ENCODE measurements at regions not wholly inside any gene's neighbourhood (a gene's known extent, or its start where the extent isn't known, plus 50 kb on each side); places are given as distances from the start of the nearest gene placed in this dataset.

DNA sequence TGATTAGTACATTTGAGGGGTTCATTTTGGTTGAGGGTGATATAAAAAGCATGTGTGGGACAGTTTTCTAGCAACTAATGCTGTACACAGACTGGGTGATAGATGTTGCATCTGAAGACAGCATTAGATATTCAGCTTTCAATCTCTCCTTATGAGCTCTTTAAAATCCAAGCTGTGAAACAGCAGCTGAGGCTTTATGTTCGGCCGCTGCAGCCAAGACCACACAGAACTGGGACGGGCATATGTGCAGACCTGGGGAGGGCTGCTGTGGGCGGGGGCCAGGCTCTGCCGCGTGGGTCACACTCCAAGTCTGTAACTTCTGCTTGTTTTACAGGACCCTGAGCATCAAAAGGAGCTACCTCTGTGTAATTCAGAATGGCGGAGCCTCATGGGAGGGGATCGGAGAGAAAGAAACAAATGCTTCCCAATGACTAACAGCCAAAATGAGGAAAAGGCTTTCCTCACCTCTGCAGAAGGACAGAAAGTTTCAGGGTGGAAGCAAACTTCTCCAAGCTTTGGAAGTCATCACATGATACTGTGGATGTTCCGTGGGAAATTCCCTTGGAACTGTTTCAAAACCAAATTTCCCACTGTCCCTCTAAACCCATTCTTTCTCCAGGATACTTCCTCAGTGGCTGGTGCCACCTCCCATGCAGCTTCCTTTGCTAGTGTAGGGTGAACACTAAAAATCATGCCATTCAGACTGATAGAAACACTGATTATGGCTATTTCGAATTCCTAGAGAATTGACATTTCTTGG lies 711.9 kb upstream of the ID2 start:
- no peak for TF ChIP-seq CTCF (IDR thresholded peaks at IDR 0.05)
- intact Hi-C loops (cut with micrococcal nuclease) = no loop called here
- CTCF ChIA-PET = no interaction called here
- POLR2A ChIA-PET = no interaction called here
- ATAC-seq (ENCODE audit: low read depth) (no peak), DNase-seq (no peak)
- Mint-ChIP-seq H3K36me3 (ENCODE audit: low read depth) (no peaks in the 10 kb centered on the region), H3K9me3 (no peaks in the 10 kb centered on the region), H3K27me3 (no peaks in the 10 kb centered on the region), H3K27ac (no peak overlapping the region), H3K4me3 (no peak overlapping the region), H3K4me1 (no peaks in the 10 kb centered on the region)

DNA sequence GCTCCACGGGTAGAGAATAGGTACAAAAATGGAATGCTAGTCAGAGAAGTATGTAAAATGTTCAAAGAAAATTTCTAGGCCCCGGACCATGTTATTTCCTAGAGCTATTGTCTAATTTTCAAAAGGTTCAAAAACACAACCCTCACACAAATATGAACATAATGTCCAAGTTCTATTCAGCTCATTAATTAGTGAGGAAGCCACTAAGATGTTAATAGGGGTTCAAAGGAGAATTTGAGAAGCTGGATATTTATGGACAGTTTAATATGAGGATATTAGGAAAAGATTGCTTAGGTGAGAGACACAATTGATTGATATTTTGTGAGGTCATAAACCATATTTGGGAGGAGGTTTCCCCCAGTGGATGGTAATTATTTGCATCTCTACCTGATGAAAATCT lies 710.6 kb upstream of the ID2 start:
- intact Hi-C loops (cut with micrococcal nuclease) = no loop called here
- TF ChIP-seq CTCF (IDR thresholded peaks at IDR 0.05) = no peak
- no peak overlapping the region for H3K27ac Mint-ChIP-seq
- ChIA-PET CTCF (no interaction called here), POLR2A (no interaction called here)
- ATAC-seq (ENCODE audit: low read depth) (no peak), DNase-seq (no peak)
- peaks cover 4% of the 10 kb centered on the region for H3K27me3 Mint-ChIP-seq
- no peaks in the 10 kb centered on the region for H3K4me1 Mint-ChIP-seq
- H3K4me3 Mint-ChIP-seq = no peak overlapping the region
- H3K36me3 Mint-ChIP-seq (ENCODE audit: low read depth) = no peaks in the 10 kb centered on the region
- no peaks in the 10 kb centered on the region for H3K9me3 Mint-ChIP-seq

DNA sequence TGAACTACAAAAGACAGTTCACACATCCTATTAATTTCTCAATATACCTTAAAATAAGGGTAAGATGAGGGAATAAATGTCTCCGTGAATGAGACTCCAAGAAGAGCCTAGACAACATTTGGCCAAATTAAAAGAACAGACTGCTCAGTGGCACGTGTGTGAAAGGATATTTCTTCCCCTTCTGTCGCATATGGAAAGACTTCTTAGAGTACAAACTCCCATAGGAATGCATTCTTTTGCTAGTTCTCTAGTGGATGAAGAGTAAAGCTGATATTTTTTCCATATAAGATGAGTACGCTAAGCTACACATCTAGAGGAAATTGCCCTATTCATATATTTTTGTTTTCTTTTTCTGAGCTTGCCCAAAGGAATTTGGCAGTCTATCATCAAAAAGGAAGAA lies 710.0 kb upstream of the ID2 start:
- intact Hi-C loops (cut with micrococcal nuclease) = no loop called here
- ChIA-PET CTCF (no interaction called here), POLR2A (no interaction called here)
- no peak for TF ChIP-seq CTCF (IDR thresholded peaks at IDR 0.05)
- DNase-seq (no peak), ATAC-seq (ENCODE audit: low read depth) (no peak)
- H3K27ac Mint-ChIP-seq = no peak overlapping the region
- H3K36me3 Mint-ChIP-seq (ENCODE audit: low read depth) = no peaks in the 10 kb centered on the region
- H3K4me1 Mint-ChIP-seq = no peaks in the 10 kb centered on the region
- H3K4me3 Mint-ChIP-seq = no peak overlapping the region
- H3K27me3 Mint-ChIP-seq = peaks cover 4% of the 10 kb centered on the region
- H3K9me3 Mint-ChIP-seq = no peaks in the 10 kb centered on the region

DNA sequence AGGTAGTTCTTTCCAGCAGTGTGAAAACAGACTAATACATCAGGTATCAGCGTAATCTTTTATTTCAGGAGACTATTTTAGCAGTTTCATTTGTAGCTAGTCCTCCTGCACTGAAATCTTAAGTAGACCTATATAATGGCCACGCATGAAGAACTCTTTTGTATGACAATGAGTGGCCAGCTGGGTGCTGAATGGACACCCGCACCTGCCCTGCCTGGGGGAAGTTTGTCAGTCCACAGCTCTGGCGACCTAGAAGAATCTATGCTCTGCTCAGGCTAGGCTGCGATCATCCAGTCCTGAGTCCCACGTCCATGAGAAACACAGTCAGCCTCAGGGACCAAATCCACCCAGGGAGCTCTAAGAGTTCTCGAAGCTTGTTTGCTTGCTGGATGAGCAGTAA lies 709.2 kb upstream of the ID2 start:
- Mint-ChIP-seq H3K36me3 (ENCODE audit: low read depth) (no peaks in the 10 kb centered on the region), H3K27me3 (peaks cover 4% of the 10 kb centered on the region), H3K27ac (no peak overlapping the region), H3K4me1 (no peaks in the 10 kb centered on the region), H3K9me3 (no peaks in the 10 kb centered on the region), H3K4me3 (no peak overlapping the region)
- intact Hi-C loops (cut with micrococcal nuclease) = no loop called here
- DNase-seq (no peak), ATAC-seq (ENCODE audit: low read depth) (no peak)
- CTCF ChIA-PET = no interaction called here
- TF ChIP-seq CTCF (IDR thresholded peaks at IDR 0.05) = no peak
- POLR2A ChIA-PET = no interaction called here

- Mint-ChIP-seq H3K36me3 (ENCODE audit: low read depth) (no peaks in the 10 kb centered on the region), H3K4me1 (no peaks in the 10 kb centered on the region), H3K4me3 (no peak overlapping the region), H3K27me3 (peaks cover 4% of the 10 kb centered on the region), H3K9me3 (no peaks in the 10 kb centered on the region), H3K27ac (no peak overlapping the region)
- DNase-seq = no peak
- ATAC-seq (ENCODE audit: low read depth) = no peak
- POLR2A ChIA-PET = no interaction called here
- CTCF ChIA-PET = no interaction called here
- no peak for TF ChIP-seq CTCF (IDR thresholded peaks at IDR 0.05)
- intact Hi-C loops (cut with micrococcal nuclease) = no loop called here
These were observed 707.9 kb upstream of the ID2 start for GRCh38 chr2:7973801-7974480.

All from activated B cell treated with CpG ODN at 0.5 μM for 24 hours (primary cell).